GM23338 (cell line): ENCODE measurements at regions not wholly inside any gene's neighbourhood (a gene's known extent, or its start where the extent isn't known, plus 50 kb on each side); places are given as distances from the start of the nearest gene placed in this dataset.

ENCODE experiments used
- ATAC-seq: fragments of 200-7000 bp; cut with Tn5 transposase; 3 replicates; pipeline ENCODE4 v1.9.1; 2020
- DNase-seq: peaks from one replicate; pipeline ENCODE4 v3.0.0-alpha.2; 2015; ENCODE audit warnings: low spot score
- H2AFZ ChIP-seq: fragments of 200-600 bp; sonication (generic); 2 replicates; pipeline ENCODE4 v1.8.0; 2016; ENCODE audit warnings: antibody characterized with exemption, mild to moderate bottlenecking, moderate library complexity
- H3F3A ChIP-seq: fragments of 200-600 bp; sonication (generic); replicated peaks from 2 replicates; pipeline ENCODE4 v1.8.0; 2017; ENCODE audit warnings: antibody characterized with exemption, mixed run types, low read depth
- H3K27ac ChIP-seq: fragments of 200-600 bp; sonication (generic); 2 replicates; pipeline ENCODE4 v1.6.1; 2016; ENCODE audit warnings: low read depth
- H3K27me3 ChIP-seq: fragments of 200-600 bp; sonication (generic); 2 replicates; pipeline ENCODE4 v1.8.0; 2016; ENCODE audit warnings: mild to moderate bottlenecking, mixed run types, moderate library complexity; ENCODE audit not compliant: insufficient read depth
- H3K36me3 ChIP-seq: fragments of 200-600 bp; sonication (generic); 2 replicates; pipeline ENCODE4 v1.8.0; 2016; ENCODE audit warnings: mild to moderate bottlenecking; ENCODE audit not compliant: insufficient read depth
- H3K4me1 ChIP-seq: fragments of 200-600 bp; sonication (generic); 2 replicates; pipeline ENCODE4 v1.8.0; 2016; ENCODE audit warnings: mild to moderate bottlenecking, moderate library complexity; ENCODE audit not compliant: insufficient read depth
- H3K4me2 ChIP-seq: fragments of 200-600 bp; sonication (generic); 2 replicates; pipeline ENCODE4 v1.7.1; 2017; ENCODE audit warnings: mixed run types
- H3K4me3 ChIP-seq: fragments of 200-600 bp; sonication (generic); 2 replicates; pipeline ENCODE4 v1.6.1; 2016; ENCODE audit warnings: mixed run types
- H3K79me2 ChIP-seq: fragments of 200-600 bp; sonication (generic); replicated peaks from 2 replicates; pipeline ENCODE4 v1.8.0; 2017; ENCODE audit warnings: mild to moderate bottlenecking; ENCODE audit not compliant: insufficient read depth
- H3K9me2 ChIP-seq: fragments of 200-600 bp; sonication (generic); 2 replicates; pipeline ENCODE4 v1.8.0; 2017; ENCODE audit not compliant: insufficient read depth
- H4K20me1 ChIP-seq: fragments of 200-600 bp; sonication (generic); replicated peaks from 2 replicates; pipeline ENCODE4 v1.8.0; 2017; ENCODE audit warnings: mild to moderate bottlenecking; ENCODE audit not compliant: insufficient read depth
- H3K27ac Mint-ChIP-seq: 2 replicates; pipeline ENCODE4 v1.8.0; 2020; ENCODE audit warnings: inconsistent platforms, mild to moderate bottlenecking, moderate library complexity, mixed read lengths
- H3K27me3 Mint-ChIP-seq: 3 replicates; pipeline ENCODE4 v1.8.0; 2022; ENCODE audit warnings: low read depth, mild to moderate bottlenecking, moderate library complexity, mixed read lengths, inconsistent platforms; ENCODE audit not compliant: insufficient read depth, poor library complexity
- H3K36me3 Mint-ChIP-seq: 3 replicates; pipeline ENCODE4 v1.8.0; 2021; ENCODE audit warnings: low read depth, mild to moderate bottlenecking, inconsistent platforms, moderate library complexity, mixed read lengths
- H3K4me1 Mint-ChIP-seq: 3 replicates; pipeline ENCODE4 v1.8.0; 2020; ENCODE audit warnings: mild to moderate bottlenecking, inconsistent platforms, mixed read lengths
- H3K4me3 Mint-ChIP-seq: 3 replicates; pipeline ENCODE4 v1.8.0; 2021; ENCODE audit warnings: moderate library complexity, mild to moderate bottlenecking, inconsistent platforms, mixed read lengths
- H3K9me3 Mint-ChIP-seq: 3 replicates; pipeline ENCODE4 v1.8.0; 2020; ENCODE audit warnings: moderate library complexity, mild to moderate bottlenecking, inconsistent platforms, mixed read lengths
- CREB1 ChIP-seq: fragments of 250-450 bp; sonication (Bioruptor Pico); IDR thresholded peaks from 2 replicates; pipeline ENCODE4 v1.5.0; 2020; ENCODE audit warnings: low read depth, mild to moderate bottlenecking, moderate library complexity
- EZH2 ChIP-seq: fragments of 200-600 bp; sonication (generic); IDR thresholded peaks from one replicate; pipeline ENCODE4 v1.8.0; 2017; ENCODE audit warnings: antibody characterized with exemption, mild to moderate bottlenecking, low read depth; ENCODE audit not compliant: unreplicated experiment
- EZH2phosphoT487 ChIP-seq: fragments of 200-600 bp; sonication (generic); IDR thresholded peaks from one replicate; pipeline ENCODE4 v1.8.1; 2018; ENCODE audit warnings: antibody characterized with exemption; ENCODE audit not compliant: unreplicated experiment
- JUNB ChIP-seq: IDR thresholded peaks from one replicate; pipeline ENCODE4 v1.6.1; 2016; ENCODE audit warnings: antibody characterized with exemption; ENCODE audit not compliant: unreplicated experiment
- NANOG ChIP-seq: IDR thresholded peaks from 2 replicates; pipeline ENCODE4 v1.6.1; 2016; ENCODE audit warnings: antibody characterized with exemption, borderline replicate concordance
- POLR2AphosphoS5 ChIP-seq: IDR thresholded peaks from 2 replicates; pipeline ENCODE4 v1.6.1; 2016; ENCODE audit warnings: antibody characterized with exemption, low read depth
- STAT1 ChIP-seq: IDR thresholded peaks from one replicate; pipeline ENCODE4 v1.6.1; 2016; ENCODE audit warnings: antibody characterized with exemption; ENCODE audit not compliant: unreplicated experiment
- ZNF114 ChIP-seq: fragments of 250-450 bp; sonication (Bioruptor Pico); IDR thresholded peaks from 2 replicates; pipeline ENCODE4 v1.5.0; 2020; ENCODE audit warnings: mild to moderate bottlenecking, moderate library complexity
- ZNF331 ChIP-seq: fragments of 250-450 bp; sonication (Bioruptor Pico); IDR thresholded peaks from 2 replicates; pipeline ENCODE4 v1.5.0; 2020; ENCODE audit warnings: low read depth, mild to moderate bottlenecking, moderate library complexity
- TF ChIP-seq, protein P1 (sequence below): IDR thresholded peaks from one replicate; pipeline ENCODE4 v1.6.1; 2018; ENCODE audit warnings: antibody characterized with exemption; ENCODE audit not compliant: unreplicated experiment
- TF ChIP-seq, protein P2 (sequence below), 2 experiments: fragments of 200-600 bp in 1 of 2; sonication (generic) in 1 of 2; conservative IDR thresholded peaks; 2 replicates each; pipeline versions ENCODE4 v1.5.1 to v1.6.1; 2016 to 2017; ENCODE audit warnings: antibody characterized with exemption in 2 of 2, low read depth in 2 of 2, mild to moderate bottlenecking in 2 of 2, moderate library complexity in 1 of 2
- TF ChIP-seq, protein P3 (sequence below): fragments of 250-450 bp; sonication (Bioruptor Pico); IDR thresholded peaks from 2 replicates; pipeline ENCODE4 v1.5.0; 2020; ENCODE audit warnings: mild to moderate bottlenecking, moderate library complexity

DNA sequence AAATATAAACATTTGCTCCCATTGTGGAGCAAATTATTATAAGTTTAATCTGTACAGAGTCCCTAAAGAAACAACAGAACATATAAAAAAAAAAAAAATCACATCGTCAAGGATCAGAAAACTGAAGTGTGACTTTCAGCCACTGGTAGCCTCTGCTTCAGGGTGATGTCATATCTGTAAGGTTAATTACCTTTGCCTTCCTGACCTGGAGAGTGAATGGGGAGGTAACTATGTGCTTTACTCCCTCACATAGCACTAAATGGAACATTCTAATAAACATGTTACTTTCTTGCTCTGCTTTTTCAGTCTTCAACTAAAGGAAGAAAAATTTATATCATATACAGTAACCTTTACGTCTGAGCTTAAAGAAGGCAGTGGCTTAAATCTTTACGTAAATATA lies 70.3 kb upstream of the TRPM3 start:
- no peak overlapping the region for H3K4me3 ChIP-seq
- no peaks in the 10 kb centered on the region for H3K79me2 ChIP-seq
- H2AFZ ChIP-seq = no peak overlapping the region
- peaks cover 7% of the 10 kb centered on the region; the same call in 2 of the 3 replicates for H3K9me3 Mint-ChIP-seq
- no peaks in the 10 kb centered on the region for H3K27me3 ChIP-seq
- H3F3A ChIP-seq = no peaks in the 10 kb centered on the region
- no peaks in the 10 kb centered on the region for H3K4me1 ChIP-seq
- no peak overlapping the region for H3K27ac Mint-ChIP-seq
- H3K4me3 Mint-ChIP-seq = no peak overlapping the region
- TF ChIP-seq POLR2AphosphoS5 (no peak), STAT1 (no peak), CREB1 (CRISPR knock-in tag) (no peak), ZNF331 (CRISPR knock-in tag) (no peak), ZNF114 (no peak), EZH2phosphoT487 (no peak), EZH2 (no peak), NANOG (no peak), JUNB (no peak)
- TF ChIP-seq, protein P1, sequence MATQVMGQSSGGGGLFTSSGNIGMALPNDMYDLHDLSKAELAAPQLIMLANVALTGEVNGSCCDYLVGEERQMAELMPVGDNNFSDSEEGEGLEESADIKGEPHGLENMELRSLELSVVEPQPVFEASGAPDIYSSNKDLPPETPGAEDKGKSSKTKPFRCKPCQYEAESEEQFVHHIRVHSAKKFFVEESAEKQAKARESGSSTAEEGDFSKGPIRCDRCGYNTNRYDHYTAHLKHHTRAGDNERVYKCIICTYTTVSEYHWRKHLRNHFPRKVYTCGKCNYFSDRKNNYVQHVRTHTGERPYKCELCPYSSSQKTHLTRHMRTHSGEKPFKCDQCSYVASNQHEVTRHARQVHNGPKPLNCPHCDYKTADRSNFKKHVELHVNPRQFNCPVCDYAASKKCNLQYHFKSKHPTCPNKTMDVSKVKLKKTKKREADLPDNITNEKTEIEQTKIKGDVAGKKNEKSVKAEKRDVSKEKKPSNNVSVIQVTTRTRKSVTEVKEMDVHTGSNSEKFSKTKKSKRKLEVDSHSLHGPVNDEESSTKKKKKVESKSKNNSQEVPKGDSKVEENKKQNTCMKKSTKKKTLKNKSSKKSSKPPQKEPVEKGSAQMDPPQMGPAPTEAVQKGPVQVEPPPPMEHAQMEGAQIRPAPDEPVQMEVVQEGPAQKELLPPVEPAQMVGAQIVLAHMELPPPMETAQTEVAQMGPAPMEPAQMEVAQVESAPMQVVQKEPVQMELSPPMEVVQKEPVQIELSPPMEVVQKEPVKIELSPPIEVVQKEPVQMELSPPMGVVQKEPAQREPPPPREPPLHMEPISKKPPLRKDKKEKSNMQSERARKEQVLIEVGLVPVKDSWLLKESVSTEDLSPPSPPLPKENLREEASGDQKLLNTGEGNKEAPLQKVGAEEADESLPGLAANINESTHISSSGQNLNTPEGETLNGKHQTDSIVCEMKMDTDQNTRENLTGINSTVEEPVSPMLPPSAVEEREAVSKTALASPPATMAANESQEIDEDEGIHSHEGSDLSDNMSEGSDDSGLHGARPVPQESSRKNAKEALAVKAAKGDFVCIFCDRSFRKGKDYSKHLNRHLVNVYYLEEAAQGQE = no peak
- TF ChIP-seq, protein P2, sequence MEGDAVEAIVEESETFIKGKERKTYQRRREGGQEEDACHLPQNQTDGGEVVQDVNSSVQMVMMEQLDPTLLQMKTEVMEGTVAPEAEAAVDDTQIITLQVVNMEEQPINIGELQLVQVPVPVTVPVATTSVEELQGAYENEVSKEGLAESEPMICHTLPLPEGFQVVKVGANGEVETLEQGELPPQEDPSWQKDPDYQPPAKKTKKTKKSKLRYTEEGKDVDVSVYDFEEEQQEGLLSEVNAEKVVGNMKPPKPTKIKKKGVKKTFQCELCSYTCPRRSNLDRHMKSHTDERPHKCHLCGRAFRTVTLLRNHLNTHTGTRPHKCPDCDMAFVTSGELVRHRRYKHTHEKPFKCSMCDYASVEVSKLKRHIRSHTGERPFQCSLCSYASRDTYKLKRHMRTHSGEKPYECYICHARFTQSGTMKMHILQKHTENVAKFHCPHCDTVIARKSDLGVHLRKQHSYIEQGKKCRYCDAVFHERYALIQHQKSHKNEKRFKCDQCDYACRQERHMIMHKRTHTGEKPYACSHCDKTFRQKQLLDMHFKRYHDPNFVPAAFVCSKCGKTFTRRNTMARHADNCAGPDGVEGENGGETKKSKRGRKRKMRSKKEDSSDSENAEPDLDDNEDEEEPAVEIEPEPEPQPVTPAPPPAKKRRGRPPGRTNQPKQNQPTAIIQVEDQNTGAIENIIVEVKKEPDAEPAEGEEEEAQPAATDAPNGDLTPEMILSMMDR (conservative IDR thresholded peaks at IDR 0.05; ENCODE audit: low read depth in 2 of 2) = no peak
- TF ChIP-seq, protein P3, sequence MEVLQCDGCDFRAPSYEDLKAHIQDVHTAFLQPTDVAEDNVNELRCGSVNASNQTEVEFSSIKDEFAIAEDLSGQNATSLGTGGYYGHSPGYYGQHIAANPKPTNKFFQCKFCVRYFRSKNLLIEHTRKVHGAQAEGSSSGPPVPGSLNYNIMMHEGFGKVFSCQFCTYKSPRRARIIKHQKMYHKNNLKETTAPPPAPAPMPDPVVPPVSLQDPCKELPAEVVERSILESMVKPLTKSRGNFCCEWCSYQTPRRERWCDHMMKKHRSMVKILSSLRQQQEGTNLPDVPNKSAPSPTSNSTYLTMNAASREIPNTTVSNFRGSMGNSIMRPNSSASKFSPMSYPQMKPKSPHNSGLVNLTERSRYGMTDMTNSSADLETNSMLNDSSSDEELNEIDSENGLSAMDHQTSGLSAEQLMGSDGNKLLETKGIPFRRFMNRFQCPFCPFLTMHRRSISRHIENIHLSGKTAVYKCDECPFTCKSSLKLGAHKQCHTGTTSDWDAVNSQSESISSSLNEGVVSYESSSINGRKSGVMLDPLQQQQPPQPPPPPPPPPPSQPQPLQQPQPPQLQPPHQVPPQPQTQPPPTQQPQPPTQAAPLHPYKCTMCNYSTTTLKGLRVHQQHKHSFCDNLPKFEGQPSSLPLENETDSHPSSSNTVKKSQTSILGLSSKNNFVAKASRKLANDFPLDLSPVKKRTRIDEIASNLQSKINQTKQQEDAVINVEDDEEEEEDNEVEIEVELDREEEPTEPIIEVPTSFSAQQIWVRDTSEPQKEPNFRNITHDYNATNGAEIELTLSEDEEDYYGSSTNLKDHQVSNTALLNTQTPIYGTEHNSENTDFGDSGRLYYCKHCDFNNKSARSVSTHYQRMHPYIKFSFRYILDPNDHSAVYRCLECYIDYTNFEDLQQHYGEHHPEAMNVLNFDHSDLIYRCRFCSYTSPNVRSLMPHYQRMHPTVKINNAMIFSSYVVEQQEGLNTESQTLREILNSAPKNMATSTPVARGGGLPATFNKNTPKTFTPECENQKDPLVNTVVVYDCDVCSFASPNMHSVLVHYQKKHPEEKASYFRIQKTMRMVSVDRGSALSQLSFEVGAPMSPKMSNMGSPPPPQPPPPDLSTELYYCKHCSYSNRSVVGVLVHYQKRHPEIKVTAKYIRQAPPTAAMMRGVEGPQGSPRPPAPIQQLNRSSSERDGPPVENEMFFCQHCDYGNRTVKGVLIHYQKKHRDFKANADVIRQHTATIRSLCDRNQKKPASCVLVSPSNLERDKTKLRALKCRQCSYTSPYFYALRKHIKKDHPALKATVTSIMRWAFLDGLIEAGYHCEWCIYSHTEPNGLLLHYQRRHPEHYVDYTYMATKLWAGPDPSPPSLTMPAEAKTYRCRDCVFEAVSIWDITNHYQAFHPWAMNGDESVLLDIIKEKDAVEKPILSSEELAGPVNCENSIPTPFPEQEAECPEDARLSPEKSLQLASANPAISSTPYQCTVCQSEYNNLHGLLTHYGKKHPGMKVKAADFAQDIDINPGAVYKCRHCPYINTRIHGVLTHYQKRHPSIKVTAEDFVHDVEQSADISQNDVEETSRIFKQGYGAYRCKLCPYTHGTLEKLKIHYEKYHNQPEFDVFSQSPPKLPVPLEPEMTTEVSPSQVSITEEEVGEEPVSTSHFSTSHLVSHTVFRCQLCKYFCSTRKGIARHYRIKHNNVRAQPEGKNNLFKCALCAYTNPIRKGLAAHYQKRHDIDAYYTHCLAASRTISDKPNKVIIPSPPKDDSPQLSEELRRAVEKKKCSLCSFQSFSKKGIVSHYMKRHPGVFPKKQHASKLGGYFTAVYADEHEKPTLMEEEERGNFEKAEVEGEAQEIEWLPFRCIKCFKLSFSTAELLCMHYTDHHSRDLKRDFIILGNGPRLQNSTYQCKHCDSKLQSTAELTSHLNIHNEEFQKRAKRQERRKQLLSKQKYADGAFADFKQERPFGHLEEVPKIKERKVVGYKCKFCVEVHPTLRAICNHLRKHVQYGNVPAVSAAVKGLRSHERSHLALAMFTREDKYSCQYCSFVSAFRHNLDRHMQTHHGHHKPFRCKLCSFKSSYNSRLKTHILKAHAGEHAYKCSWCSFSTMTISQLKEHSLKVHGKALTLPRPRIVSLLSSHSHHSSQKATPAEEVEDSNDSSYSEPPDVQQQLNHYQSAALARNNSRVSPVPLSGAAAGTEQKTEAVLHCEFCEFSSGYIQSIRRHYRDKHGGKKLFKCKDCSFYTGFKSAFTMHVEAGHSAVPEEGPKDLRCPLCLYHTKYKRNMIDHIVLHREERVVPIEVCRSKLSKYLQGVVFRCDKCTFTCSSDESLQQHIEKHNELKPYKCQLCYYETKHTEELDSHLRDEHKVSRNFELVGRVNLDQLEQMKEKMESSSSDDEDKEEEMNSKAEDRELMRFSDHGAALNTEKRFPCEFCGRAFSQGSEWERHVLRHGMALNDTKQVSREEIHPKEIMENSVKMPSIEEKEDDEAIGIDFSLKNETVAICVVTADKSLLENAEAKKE = no peak
- no peaks in the 10 kb centered on the region for H3K36me3 ChIP-seq
- no peaks in the 10 kb centered on the region for H3K4me1 Mint-ChIP-seq
- H3K27me3 Mint-ChIP-seq = no peaks in the 10 kb centered on the region
- no peaks in the 10 kb centered on the region for H3K36me3 Mint-ChIP-seq
- DNase-seq (no peak), ATAC-seq (no peak)
- H3K4me2 ChIP-seq = no peak overlapping the region
- H3K27ac ChIP-seq = no peak overlapping the region
- no peaks in the 10 kb centered on the region for H4K20me1 ChIP-seq
- H3K9me2 ChIP-seq = no peaks in the 10 kb centered on the region
